PFSK-1 (cell line): ENCODE measurements at regions not wholly inside any gene's neighbourhood (a gene's known extent, or its start where the extent isn't known, plus 50 kb on each side); places are given as distances from the start of the nearest gene placed in this dataset.

Experiments used
- FOXP2 ChIP-seq: optimal IDR thresholded peaks from 2 replicates; pipeline ENCODE3; 2011; ENCODE audit warnings: borderline replicate concordance, control low read depth, inconsistent platforms; ENCODE audit not compliant: insufficient read depth; ENCODE audit errors: extremely low read length, extremely low read depth
- POLR2AphosphoS5 ChIP-seq: IDR thresholded peaks from 2 replicates; pipeline ENCODE4 v1.6.1; 2012; ENCODE audit warnings: low read depth, mild to moderate bottlenecking, control low read depth, low read length, moderate library complexity
- TAF1 ChIP-seq: IDR thresholded peaks from 2 replicates; pipeline ENCODE4 v1.6.1; 2012; ENCODE audit warnings: low read length, control low read depth, borderline replicate concordance; ENCODE audit not compliant: insufficient read depth

GRCh38 chr17:55887531-55887930 lies 136.7 kb downstream of the PCTP start:
- TF ChIP-seq POLR2AphosphoS5 = no peak
- no peak for TF ChIP-seq FOXP2
- no peak for TF ChIP-seq TAF1
